HG03095 (cell line): ENCODE measurements at regions not wholly inside any gene's neighbourhood (a gene's known extent, or its start where the extent isn't known, plus 50 kb on each side); places are given as distances from the start of the nearest gene placed in this dataset.
"Not testable (repeated sequence)": the region's sequence is repeated elsewhere in the genome, so short reads cannot be mapped to it uniquely, and the experiment has no call there.

Source experiments
- ATAC-seq: cut with Tn5 transposase; IDR thresholded peaks from one replicate; pipeline ENCODE4 v1.9.1; 2021; ENCODE audit warnings: moderate library complexity; ENCODE audit not compliant: unreplicated experiment

- no peak for ATAC-seq
These were observed 312.7 kb upstream of the GATB start for GRCh38 chr4:152073351-152074087.

GRCh38 chr4:152072906-152073305 lies 312.1 kb upstream of the GATB start:
- ATAC-seq, result no peak

GRCh38 chr4:152072001-152072485 lies 311.2 kb upstream of the GATB start:
- no peak for ATAC-seq

DNA sequence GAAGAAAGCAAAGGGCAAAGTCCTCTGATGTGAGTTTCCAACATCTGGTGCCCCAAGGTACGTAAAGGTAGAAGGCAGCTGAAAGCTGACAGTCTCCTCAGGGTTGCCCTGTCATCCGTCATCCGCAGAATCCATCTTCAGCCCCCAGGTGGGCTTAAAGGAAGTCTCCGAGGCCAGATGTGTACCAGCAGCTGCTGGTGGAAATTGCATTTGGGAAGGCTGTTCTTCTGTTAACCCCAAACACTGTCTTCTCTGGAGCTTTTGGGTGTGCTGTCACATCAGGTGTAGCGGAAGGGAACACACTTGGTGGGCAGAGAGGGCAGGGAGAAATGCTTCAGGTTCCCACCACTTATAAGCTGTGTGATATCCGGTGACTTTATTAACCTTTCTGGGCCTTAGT lies 310.0 kb upstream of the GATB start:
- no peak for ATAC-seq

GRCh38 chr4:152068866-152069265 lies 308.1 kb upstream of the GATB start:
- no peak for ATAC-seq

DNA sequence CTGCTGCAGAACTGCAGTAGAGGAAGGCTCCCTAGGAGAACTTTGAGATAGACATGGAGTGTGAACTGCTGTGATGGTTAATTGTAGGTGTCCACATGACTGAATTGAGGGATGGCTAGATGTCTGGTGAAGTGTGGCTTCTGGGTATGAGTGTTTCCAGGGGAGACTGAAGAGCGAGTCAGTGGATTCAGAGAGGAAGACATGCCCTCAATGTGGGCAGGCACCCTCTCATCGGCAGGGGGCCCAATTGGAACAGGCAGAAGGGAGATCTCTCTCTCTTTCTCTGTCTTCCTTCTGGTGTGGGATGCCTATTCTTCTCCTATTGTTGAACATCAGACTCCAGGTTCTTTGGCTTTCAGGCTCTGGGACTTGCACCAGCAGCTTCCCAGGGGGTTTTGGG lies 304.7 kb upstream of the GATB start:
- no peak for ATAC-seq

DNA sequence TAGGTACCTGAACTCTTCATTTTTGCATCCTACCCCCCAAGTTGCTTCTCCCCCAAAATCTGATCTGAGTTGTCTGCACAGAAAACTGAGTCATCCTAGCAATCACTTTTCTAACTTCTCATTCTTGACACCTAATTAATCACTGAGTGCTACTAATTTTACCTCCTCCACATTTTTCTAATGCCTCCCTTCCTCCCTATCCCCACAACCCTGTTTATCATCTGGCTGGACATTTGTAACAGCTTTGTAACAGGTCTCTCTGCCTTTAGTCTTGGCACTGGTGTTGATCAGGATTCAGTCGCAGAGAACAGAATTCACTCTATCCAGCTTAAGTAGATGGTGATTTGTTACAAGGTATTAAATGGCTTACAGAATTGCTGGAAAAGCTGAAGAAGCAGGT lies 303.9 kb upstream of the GATB start:
- ATAC-seq, result no peak

DNA sequence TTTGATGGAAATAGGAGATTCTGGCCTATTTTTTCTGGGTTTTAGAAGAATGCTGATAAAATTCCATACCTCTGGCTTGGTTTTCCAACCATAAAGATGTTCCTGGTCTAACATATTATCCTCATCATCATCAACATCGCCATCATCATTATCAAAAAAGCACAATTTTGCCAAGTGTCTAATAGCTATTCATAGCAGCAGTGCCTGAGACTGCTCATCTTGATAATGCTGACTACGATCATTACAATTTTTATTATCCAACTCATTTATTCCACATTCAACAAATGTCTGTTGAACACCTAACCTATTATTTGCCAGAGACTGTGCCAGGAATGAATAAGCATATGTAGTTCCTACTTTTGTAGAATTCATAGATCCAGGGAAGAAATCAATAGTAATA lies 303.5 kb upstream of the GATB start:
- ATAC-seq, result no peak

DNA sequence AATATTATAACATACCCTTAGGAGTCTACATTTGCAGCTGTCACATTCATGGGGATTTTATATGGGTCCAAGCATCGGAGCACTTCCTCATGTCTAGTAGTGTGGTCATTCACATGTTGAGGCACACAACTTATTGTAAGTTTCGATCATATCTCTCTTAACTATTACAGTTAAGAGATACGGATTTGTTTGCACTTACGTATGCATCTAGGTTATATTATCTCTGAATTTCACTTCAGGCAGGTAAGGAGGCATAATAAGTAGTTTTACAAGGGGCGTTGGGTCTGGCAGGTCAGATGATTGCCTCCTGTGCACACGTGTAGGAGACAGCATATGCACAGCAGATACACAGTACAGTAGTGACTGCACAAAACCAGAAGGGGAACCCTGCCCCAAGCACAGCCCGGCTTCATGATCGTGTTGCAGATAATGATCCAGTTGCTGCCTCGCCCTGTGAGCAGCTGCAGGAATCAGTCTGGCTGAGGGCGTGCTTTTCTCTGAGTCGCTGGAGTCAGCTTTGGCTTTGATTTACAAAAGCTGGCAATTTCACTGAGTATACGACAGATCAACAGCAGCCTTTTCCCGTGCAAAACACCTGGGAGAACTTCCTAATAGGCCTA lies 302.9 kb upstream of the GATB start:
- no peak for ATAC-seq

- ATAC-seq, result no peak
These were observed 302.3 kb upstream of the GATB start for GRCh38 chr4:152062936-152063620.

- ATAC-seq, result no peak
These were observed 293.9 kb upstream of the GATB start for GRCh38 chr4:152054731-152055130.

GRCh38 chr4:152052451-152053057 lies 291.7 kb upstream of the GATB start:
- ATAC-seq, result no peak

DNA sequence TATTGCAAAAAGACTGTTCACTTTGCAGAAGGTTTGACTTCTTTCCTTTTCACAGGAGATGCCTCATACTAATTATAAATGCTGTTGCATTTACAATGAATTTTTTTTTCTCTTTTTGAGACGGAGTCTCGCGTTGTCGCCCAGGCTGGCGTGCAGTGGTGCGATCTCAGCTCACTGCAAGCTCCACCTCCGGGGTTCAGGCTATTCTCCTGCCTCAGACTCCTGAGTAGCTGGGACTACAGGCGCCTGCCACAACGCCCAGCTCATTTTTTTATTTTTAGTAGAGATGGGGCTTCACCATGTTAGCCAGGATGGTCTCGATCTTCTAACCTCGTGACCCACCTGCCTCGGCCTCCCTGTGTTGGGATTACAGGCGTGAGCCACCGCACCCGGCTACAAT lies 290.5 kb upstream of the GATB start:
- not testable (repeated sequence) for ATAC-seq

DNA sequence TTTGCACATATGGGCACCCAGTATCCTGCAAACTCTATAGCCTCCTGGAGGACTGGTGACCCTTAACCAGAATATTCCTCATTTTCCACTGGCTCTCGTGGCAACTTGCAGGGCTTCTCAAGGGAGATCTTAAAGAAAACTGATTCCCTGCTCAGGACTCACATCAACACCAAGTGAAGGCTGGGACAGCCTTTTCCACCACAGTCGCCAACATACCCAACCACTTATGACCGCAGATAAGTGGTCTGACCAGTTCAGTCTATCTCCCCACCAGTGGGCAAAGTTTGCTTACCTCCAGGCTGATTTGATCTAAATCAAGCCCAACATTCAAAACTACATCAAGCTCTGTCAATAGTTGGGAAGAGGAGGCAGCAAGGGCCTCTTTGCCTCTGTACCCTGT lies 289.3 kb upstream of the GATB start:
- no peak for ATAC-seq

DNA sequence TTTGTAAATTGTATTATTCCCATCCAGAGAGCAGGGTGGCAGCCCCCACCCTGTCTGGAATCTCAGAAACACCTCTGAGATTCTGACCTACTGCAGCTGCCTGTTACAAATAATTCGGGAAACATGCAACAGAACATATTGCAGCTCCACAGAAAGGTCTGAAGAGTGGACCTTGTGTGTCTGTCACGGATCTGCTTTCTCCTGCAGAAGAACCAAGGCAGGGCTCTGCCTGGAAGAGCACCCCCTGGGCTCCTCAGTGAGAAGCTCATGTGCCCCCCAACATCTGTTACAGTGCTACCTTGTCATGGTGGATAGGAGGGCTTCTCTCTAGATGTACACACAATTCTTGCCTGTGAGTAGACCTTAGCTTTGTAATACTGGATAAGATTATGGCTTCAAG lies 286.6 kb upstream of the GATB start:
- ATAC-seq, result no peak

DNA sequence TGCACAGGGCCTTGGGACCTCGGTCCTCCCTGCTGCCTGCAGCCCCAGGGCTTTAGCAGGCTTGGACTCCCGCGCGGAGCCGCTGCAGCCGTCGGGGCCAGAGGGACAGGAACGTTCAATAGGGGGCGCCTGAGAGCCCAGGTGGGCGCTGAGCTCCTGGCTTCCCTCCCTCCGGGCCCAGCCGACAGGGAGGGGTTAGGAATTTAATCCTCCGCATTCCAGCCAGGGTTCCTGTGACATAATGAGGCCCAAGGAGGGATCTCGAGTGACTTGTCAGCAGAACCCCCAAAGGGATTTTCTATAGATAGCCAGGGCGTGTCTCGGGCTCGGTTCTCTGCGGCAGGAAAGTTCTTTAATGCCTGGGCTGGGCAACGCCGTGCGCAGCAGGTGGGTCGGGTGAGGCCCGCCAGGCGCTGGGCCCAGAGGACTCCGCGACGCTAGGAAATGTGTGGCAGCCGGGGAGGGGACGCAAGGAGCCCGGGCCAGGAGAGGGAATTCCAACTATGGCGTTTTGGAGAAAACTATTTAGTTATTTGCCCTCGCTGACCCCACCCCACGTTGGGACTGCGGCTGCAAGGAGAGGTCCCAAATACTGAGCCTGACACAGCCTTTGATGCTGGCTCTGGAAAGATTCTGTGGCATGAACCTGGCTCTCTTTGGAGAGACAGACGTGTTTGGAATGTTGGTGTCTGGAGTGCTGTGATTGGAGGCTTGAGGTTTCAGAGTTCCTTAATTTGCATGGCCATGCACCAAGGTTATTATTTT lies 285.2 kb upstream of the GATB start:
- no peak for ATAC-seq

DNA sequence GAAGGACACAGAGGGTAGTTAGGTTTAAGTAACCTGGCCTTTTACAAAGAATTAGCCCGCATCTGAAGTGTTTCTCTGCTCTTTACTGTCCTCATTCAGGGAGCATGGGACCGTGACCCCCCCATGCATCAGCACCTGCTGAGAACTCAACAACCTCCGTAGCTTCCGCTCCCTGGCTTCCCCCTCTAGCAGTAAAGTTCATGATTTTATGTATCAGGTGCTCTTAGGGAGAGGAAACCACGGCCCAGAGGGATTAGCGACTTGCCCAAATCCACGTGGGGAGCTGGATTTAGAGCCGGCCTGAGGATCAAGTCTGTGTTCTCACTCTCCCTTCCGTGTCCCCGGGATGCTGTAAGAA lies 284.6 kb upstream of the GATB start:
- no peak for ATAC-seq

- no peak for ATAC-seq
These were observed 283.7 kb upstream of the GATB start for GRCh38 chr4:152044331-152045036.

DNA sequence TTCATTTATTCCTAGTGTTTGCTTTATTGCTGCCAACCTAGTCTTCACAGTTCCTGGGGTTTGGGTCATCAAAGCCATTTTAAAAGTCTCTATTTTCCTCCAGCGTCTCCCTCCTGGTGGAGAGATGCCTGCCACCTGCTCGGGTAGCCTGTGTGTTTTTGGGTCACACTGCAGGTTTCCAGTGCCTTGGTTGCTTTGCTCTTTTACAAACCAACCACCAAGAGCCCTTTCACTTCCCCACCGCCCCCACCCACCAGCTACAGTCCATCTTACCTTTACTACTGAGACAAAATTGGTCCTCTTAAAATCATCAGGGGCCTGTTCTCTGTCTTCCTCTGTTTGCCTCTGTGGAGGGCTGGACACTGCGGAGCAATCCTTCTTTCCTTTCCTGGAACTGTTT lies 280.5 kb upstream of the GATB start:
- ATAC-seq, result no peak

- ATAC-seq, result no peak
These were observed 278.9 kb upstream of the GATB start for GRCh38 chr4:152039691-152040090.
